K562 (cell line): ENCODE measurements at regions not wholly inside any gene's neighbourhood (a gene's known extent, or its start where the extent isn't known, plus 50 kb on each side); places are given as distances from the start of the nearest gene placed in this dataset.

Experiments used
- CC2D1A ChIP-seq: fragments of 450-650 bp; IDR thresholded peaks from 2 replicates; pipeline ENCODE4 v1.6.1; 2017; ENCODE audit warnings: mild to moderate bottlenecking
- EGR1 ChIP-seq: fragments of 450-650 bp; conservative IDR thresholded peaks from 2 replicates; pipeline ENCODE4 v1.6.1; 2017; ENCODE audit warnings: mild to moderate bottlenecking
- ETV6 ChIP-seq, 3 experiments: fragments of 150-350 bp in 1 of 3; sonication (generic) in 1 of 3; formaldehyde crosslinking in 1 of 3; IDR thresholded peaks; 2 replicates each; pipeline versions ENCODE4 v1.6.1 to v1.8.0; 2014 to 2022; ENCODE audit warnings: borderline replicate concordance in 2 of 3, low read depth in 2 of 3, antibody characterized with exemption in 1 of 3, low read length in 1 of 3, mild to moderate bottlenecking in 1 of 3, missing genetic modification reagents in 1 of 3
- FOXK1 ChIP-seq: sonication (generic); formaldehyde crosslinking; IDR thresholded peaks from 2 replicates; pipeline ENCODE4 v1.8.0; 2022; ENCODE audit warnings: missing genetic modification reagents, mild to moderate bottlenecking, borderline replicate concordance
- GABPA ChIP-seq: fragments of 200-800 bp; sonication (Bioruptor generic); conservative IDR thresholded peaks from 2 replicates; pipeline ENCODE4 v1.6.1; 2016; ENCODE audit warnings: low read depth, missing genetic modification characterization, missing compliant biosample characterization
- HLTF ChIP-seq: fragments of 450-650 bp; IDR thresholded peaks from 2 replicates; pipeline ENCODE4 v1.6.1; 2016
- KDM5B ChIP-seq: fragments of 200-600 bp; sonication (generic); IDR thresholded peaks from 2 replicates; pipeline ENCODE4 v1.6.1; 2012; ENCODE audit warnings: low read depth, mild to moderate bottlenecking, moderate library complexity, low read length, control low read depth, inconsistent platforms; ENCODE audit not compliant: insufficient replicate concordance
- LARP7 ChIP-seq: fragments of 450-650 bp; IDR thresholded peaks from 2 replicates; pipeline ENCODE4 v1.6.1; 2016
- MTA3 ChIP-seq: fragments of 450-650 bp; formaldehyde crosslinking; IDR thresholded peaks from 2 replicates; pipeline ENCODE4 v1.6.1; 2017; ENCODE audit warnings: mild to moderate bottlenecking, borderline replicate concordance
- MYBL2 ChIP-seq, 2 experiments: fragments of 450-650 bp in 1 of 2; sonication (generic) in 1 of 2; formaldehyde crosslinking in 1 of 2; IDR thresholded peaks; 2 replicates each; pipeline versions ENCODE4 v1.6.1 to v1.8.1; 2017 to 2022; ENCODE audit warnings: borderline replicate concordance in 1 of 2, inconsistent platforms in 1 of 2, low read depth in 1 of 2, mild to moderate bottlenecking in 1 of 2, missing genetic modification reagents in 1 of 2, moderate library complexity in 1 of 2
- NFE2L1 ChIP-seq: fragments of 450-650 bp; IDR thresholded peaks from 2 replicates; pipeline ENCODE4 v1.6.1; 2016; ENCODE audit warnings: missing genetic modification characterization, low read depth, mild to moderate bottlenecking, missing compliant biosample characterization, moderate library complexity, borderline replicate concordance
- NR2C2 ChIP-seq, 2 experiments: fragments of 200-800 bp in 1 of 2; sonication (Bioruptor generic) in 1 of 2; sonication (generic) in 1 of 2; formaldehyde crosslinking in 1 of 2; IDR thresholded peaks; 2 replicates each; pipeline versions ENCODE4 v1.6.1 to v1.8.0; 2016 to 2022; ENCODE audit warnings: mild to moderate bottlenecking in 1 of 2, missing compliant biosample characterization in 1 of 2, missing genetic modification characterization in 1 of 2, missing genetic modification reagents in 1 of 2
- PATZ1 ChIP-seq: fragments of 250-450 bp; sonication (Bioruptor Pico); IDR thresholded peaks from 2 replicates; pipeline ENCODE4 v1.5.0; 2020; ENCODE audit warnings: mild to moderate bottlenecking, borderline replicate concordance
- POU5F1 ChIP-seq: fragments of 150-350 bp; IDR thresholded peaks from 2 replicates; pipeline ENCODE4 v1.6.1; 2014; ENCODE audit warnings: borderline replicate concordance, low read length, low read depth, mild to moderate bottlenecking; ENCODE audit not compliant: partially characterized antibody
- RBM15 ChIP-seq: fragments of 200-400 bp; formaldehyde crosslinking; IDR thresholded peaks from 2 replicates; pipeline ENCODE4 v1.6.1; 2018; ENCODE audit warnings: mild to moderate bottlenecking, low read length, moderate library complexity; ENCODE audit not compliant: insufficient read depth
- SETDB1 ChIP-seq: IDR thresholded peaks from one replicate; pipeline ENCODE4 v1.6.1; 2012; ENCODE audit warnings: low read length, control low read depth, inconsistent platforms
- SIN3A ChIP-seq, 2 experiments: fragments of 150-350 bp in 1 of 2; IDR thresholded peaks; 2 replicates each; pipeline ENCODE4 v1.6.1; 2011 to 2016; ENCODE audit warnings: borderline replicate concordance in 2 of 2, low read depth in 2 of 2, low read length in 2 of 2, mild to moderate bottlenecking in 2 of 2, moderate library complexity in 2 of 2; ENCODE audit not compliant: control insufficient read depth in 1 of 2
- SMARCA4 ChIP-seq: fragments of 450-650 bp; IDR thresholded peaks from 2 replicates; pipeline ENCODE4 v1.6.1; 2016
- TFE3 ChIP-seq: fragments of 450-650 bp; formaldehyde crosslinking; IDR thresholded peaks from 2 replicates; pipeline ENCODE4 v1.4.0; 2020; ENCODE audit warnings: mild to moderate bottlenecking, mixed read lengths
- TRIM28 ChIP-seq: fragments of 450-650 bp; IDR thresholded peaks from 2 replicates; pipeline ENCODE4 v1.6.1; 2017
- XRCC5 ChIP-seq: fragments of 200-400 bp; formaldehyde crosslinking; IDR thresholded peaks from 2 replicates; pipeline ENCODE4 v1.6.1; 2017; ENCODE audit warnings: low read depth, mild to moderate bottlenecking, low read length
- ZNF449 ChIP-seq: fragments of 250-450 bp; sonication (Bioruptor Pico); IDR thresholded peaks from 2 replicates; pipeline ENCODE4 v1.8.0; 2022; ENCODE audit warnings: moderate library complexity, mild to moderate bottlenecking, inconsistent platforms

GRCh38 chr5:81851481-81852178 lies 100.7 kb upstream of the SSBP2 start (continued):
- TF ChIP-seq MYBL2 (IDR thresholded peaks at IDR 0.05; ENCODE audit: low read depth) (peak; percentile 45; the same call in 1 of the 2 replicates), MYBL2 (CRISPR knock-in tag; IDR thresholded peaks at IDR 0.05; ENCODE audit: borderline replicate concordance) (no peak), EGR1 (peak; percentile 49; the same call in 1 of the 2 replicates), RBM15 (no peak), TRIM28 (no peak), POU5F1 (no peak), SMARCA4 (no peak; the same call in 1 of the 2 replicates), SIN3A (IDR thresholded peaks at IDR 0.05; ENCODE audit: borderline replicate concordance in 2 of 2, control insufficient read depth in 1 of 2, low read depth in 2 of 2, low read length in 2 of 2) (peak; percentile 54 to 68; a peak in 3 of 4 replicates), ZNF449 (CRISPR knock-in tag) (peak; percentile 61; the same call in 1 of the 2 replicates), LARP7 (no peak), KDM5B (peak; percentile 58), NR2C2 (CRISPR knock-in tag; IDR thresholded peaks at IDR 0.05) (no peak), NR2C2 (tag; IDR thresholded peaks at IDR 0.05) (peak; percentile 85), XRCC5 (peak; percentile 97), ETV6 (IDR thresholded peaks at IDR 0.05; ENCODE audit: borderline replicate concordance in 1 of 2, low read depth in 2 of 2, low read length in 1 of 2) (peak; percentile 17 to 56; a peak in 1 of 4 replicates), ETV6 (CRISPR knock-in tag; IDR thresholded peaks at IDR 0.05; ENCODE audit: borderline replicate concordance) (no peak), GABPA (tag) (peak; percentile 77), MTA3 (peak; percentile 87), FOXK1 (0 out of 2 replicates have a peak, but pooled peaks have one; percentile 67), CC2D1A (peak; percentile 64), TFE3 (no peak), NFE2L1 (tag) (no peak), HLTF (no peak), PATZ1 (CRISPR knock-in tag) (no peak), SETDB1 (no peak)
